Fibroblast of pulmonary artery (primary cell): ENCODE measurements at regions not wholly inside any gene's neighbourhood (a gene's known extent, or its start where the extent isn't known, plus 50 kb on each side); places are given as distances from the start of the nearest gene placed in this dataset.
"Not testable (repeated sequence)": the region's sequence is repeated elsewhere in the genome, so short reads cannot be mapped to it uniquely, and the experiment has no call there.

Source experiments
- DNase-seq: peaks from one replicate; pipeline ENCODE4 v3.0.0-alpha.2; 2010; ENCODE audit warnings: low read depth
- H3K4me3 ChIP-seq: replicated peaks from 2 replicates; pipeline ENCODE4 v1.5.1; 2011; ENCODE audit warnings: low read depth, mild to moderate bottlenecking, control low read depth, low read length, moderate library complexity
- TF ChIP-seq, protein P1 (sequence below): IDR thresholded peaks from 2 replicates; pipeline ENCODE4 v1.5.1; 2011; ENCODE audit warnings: mild to moderate bottlenecking, control low read depth, low read length, inconsistent platforms; ENCODE audit errors: missing control alignments

- no peak for DNase-seq
- H3K4me3 ChIP-seq, result no peak overlapping the region
- TF ChIP-seq, protein P1, sequence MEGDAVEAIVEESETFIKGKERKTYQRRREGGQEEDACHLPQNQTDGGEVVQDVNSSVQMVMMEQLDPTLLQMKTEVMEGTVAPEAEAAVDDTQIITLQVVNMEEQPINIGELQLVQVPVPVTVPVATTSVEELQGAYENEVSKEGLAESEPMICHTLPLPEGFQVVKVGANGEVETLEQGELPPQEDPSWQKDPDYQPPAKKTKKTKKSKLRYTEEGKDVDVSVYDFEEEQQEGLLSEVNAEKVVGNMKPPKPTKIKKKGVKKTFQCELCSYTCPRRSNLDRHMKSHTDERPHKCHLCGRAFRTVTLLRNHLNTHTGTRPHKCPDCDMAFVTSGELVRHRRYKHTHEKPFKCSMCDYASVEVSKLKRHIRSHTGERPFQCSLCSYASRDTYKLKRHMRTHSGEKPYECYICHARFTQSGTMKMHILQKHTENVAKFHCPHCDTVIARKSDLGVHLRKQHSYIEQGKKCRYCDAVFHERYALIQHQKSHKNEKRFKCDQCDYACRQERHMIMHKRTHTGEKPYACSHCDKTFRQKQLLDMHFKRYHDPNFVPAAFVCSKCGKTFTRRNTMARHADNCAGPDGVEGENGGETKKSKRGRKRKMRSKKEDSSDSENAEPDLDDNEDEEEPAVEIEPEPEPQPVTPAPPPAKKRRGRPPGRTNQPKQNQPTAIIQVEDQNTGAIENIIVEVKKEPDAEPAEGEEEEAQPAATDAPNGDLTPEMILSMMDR, result no peak
Observed at GRCh38 chr3:96465521-96465920, 348.9 kb upstream of the EPHA6 start.

DNA sequence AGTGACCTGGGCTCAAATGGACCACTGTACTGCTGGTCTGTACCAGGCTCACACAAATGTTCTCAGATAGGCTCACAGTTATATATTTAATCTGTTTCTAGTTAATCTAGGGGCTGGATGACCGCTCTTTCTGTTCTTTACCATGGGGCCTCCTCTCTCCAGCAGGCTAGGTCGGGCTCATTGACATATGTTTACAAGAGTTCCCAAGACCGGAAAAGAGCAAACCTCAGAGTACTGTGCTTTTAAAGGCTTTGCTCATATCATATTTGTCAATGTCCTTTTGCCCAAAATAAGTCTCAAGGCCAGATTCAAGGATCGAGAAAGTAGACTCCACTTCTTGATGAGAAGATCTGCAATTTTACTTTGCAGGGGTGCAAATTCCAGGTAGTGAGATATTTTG is 348.0 kb upstream of the EPHA6 start:
- DNase-seq, result no peak
- TF ChIP-seq, protein P1, result no peak
- no peak overlapping the region for H3K4me3 ChIP-seq

DNA sequence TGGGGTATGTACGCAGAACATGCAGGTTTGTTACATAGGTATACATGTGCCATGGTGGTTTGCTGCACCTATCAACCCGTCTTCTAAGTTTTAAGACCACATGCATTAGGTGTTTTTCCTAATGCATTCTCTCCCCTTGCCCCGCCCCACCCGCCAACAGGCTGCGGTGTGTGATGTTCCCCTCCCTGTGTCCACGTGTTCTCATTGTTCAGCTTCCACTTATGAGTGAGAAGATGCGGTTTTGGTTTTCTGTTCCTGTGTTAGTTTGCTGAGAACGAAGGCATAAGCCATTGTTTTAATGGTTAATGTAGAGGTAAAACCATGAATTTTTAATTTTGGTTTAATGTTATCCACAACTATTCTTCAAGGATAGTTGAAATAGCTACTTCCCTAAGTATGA is 346.8 kb upstream of the EPHA6 start:
- DNase-seq, result no peak
- TF ChIP-seq, protein P1, result no peak
- H3K4me3 ChIP-seq, result no peak overlapping the region

DNA sequence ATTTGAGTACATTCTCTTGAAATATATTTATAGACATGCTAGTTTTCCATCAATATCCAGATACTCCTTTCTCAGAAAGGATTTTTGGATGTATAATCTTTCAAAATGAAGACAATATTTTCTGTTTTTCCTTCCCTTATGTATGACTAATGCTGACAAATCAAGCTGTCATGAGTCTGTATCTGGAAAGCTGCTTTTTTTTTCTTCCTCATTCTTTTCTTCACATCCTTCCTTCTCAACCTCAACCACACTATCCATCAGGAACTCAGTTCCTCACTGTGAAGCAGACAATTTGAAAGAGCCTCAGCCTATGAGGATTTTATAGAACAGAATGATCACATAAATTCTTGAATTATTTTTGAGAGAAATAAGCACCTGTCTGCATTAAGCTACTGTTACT is 335.9 kb upstream of the EPHA6 start:
- no peak overlapping the region for H3K4me3 ChIP-seq
- no peak for DNase-seq
- TF ChIP-seq, protein P1, result no peak

GRCh38 chr3:96480881-96481280 is 333.5 kb upstream of the EPHA6 start:
- H3K4me3 ChIP-seq, result no peak overlapping the region
- DNase-seq, result no peak
- TF ChIP-seq, protein P1, result no peak

DNA sequence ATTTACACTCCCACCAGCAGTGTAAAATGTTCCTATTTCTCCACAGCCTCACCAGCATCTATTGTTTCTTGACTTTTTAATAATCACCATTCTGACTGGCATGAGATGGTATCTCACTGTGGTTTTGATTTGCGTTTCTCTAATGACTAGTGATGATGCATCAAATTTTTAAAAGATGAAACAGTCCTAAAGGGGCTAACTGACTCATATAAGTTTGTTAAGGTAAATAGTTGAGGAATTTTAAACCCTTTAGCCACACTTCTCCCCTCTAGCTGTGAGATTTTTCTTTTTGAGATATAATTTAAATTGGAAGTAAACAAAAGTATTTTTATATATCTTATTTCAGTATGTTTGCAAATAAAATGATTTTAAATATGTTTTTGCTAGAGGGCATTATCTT is 331.2 kb upstream of the EPHA6 start:
- not testable (repeated sequence) for H3K4me3 ChIP-seq, DNase-seq

DNA sequence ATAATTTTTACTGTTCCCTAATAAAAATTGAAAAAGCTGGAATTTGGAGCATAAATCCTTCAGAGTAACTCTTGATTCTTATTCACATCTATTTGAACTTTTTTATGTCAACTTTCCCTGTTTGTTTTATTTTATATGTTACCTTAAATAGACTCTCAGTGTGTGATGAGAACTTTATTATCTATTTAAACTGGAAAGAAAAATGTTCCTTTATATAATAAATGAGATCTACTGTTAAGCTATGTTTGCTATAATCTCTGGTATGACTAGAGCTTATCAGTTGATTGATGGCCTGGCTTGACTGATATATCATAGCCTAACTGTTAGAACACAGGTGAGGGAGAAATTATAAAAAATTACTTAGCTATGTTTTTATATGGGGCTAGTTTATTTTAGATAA is 330.6 kb upstream of the EPHA6 start:
- DNase-seq, result no peak
- no peak overlapping the region for H3K4me3 ChIP-seq
- TF ChIP-seq, protein P1, result no peak

- no peak overlapping the region for H3K4me3 ChIP-seq
- TF ChIP-seq, protein P1, result no peak
Observed at GRCh38 chr3:96488708-96489107, 325.7 kb upstream of the EPHA6 start.

More at GRCh38 chr3:96488708-96489107, 325.7 kb upstream of the EPHA6 start:
- DNase-seq, result no peak
